ENCODE measurements at regions not wholly inside any gene's neighbourhood (a gene's known extent, or its start where the extent isn't known, plus 50 kb on each side); places are given as distances from the start of the nearest gene placed in this dataset.

GRCh38 chr4:136342666-136343065 lies 1189.6 kb downstream of the PCDH18 start:
- no peak for TF ChIP-seq MAZ (IDR thresholded peaks at IDR 0.05; ENCODE audit: borderline replicate concordance, low read depth, low read length)
- TF ChIP-seq, protein P1, sequence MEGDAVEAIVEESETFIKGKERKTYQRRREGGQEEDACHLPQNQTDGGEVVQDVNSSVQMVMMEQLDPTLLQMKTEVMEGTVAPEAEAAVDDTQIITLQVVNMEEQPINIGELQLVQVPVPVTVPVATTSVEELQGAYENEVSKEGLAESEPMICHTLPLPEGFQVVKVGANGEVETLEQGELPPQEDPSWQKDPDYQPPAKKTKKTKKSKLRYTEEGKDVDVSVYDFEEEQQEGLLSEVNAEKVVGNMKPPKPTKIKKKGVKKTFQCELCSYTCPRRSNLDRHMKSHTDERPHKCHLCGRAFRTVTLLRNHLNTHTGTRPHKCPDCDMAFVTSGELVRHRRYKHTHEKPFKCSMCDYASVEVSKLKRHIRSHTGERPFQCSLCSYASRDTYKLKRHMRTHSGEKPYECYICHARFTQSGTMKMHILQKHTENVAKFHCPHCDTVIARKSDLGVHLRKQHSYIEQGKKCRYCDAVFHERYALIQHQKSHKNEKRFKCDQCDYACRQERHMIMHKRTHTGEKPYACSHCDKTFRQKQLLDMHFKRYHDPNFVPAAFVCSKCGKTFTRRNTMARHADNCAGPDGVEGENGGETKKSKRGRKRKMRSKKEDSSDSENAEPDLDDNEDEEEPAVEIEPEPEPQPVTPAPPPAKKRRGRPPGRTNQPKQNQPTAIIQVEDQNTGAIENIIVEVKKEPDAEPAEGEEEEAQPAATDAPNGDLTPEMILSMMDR (conservative IDR thresholded peaks at IDR 0.05; ENCODE audit: low read depth, low read length): no peak
- TF ChIP-seq RFX5 (IDR thresholded peaks at IDR 0.05; ENCODE audit: low read depth, low read length): no peak
- TF ChIP-seq NFE2L2 (IDR thresholded peaks at IDR 0.05; ENCODE audit: low read depth, low read length): no peak
- no peak for TF ChIP-seq ELK1 (IDR thresholded peaks at IDR 0.05; ENCODE audit: borderline replicate concordance, low read depth, low read length)
- TF ChIP-seq, protein P2, sequence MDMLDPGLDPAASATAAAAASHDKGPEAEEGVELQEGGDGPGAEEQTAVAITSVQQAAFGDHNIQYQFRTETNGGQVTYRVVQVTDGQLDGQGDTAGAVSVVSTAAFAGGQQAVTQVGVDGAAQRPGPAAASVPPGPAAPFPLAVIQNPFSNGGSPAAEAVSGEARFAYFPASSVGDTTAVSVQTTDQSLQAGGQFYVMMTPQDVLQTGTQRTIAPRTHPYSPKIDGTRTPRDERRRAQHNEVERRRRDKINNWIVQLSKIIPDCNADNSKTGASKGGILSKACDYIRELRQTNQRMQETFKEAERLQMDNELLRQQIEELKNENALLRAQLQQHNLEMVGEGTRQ (IDR thresholded peaks at IDR 0.05; ENCODE audit: low read depth, low read length): no peak
- TF ChIP-seq POLR2A (IDR thresholded peaks at IDR 0.05; ENCODE audit: low read depth, low read length): no peak
- TF ChIP-seq CHD1 (IDR thresholded peaks at IDR 0.05; ENCODE audit: low read depth, low read length): no peak
- TF ChIP-seq BHLHE40 (IDR thresholded peaks at IDR 0.05; ENCODE audit: low read depth, low read length): no peak
- TF ChIP-seq CEBPB (IDR thresholded peaks at IDR 0.05; ENCODE audit: low read depth, low read length): no peak
- TF ChIP-seq SMC3 (IDR thresholded peaks at IDR 0.05; ENCODE audit: low read depth, low read length): no peak
- TF ChIP-seq RCOR1 (IDR thresholded peaks at IDR 0.05; ENCODE audit: insufficient replicate concordance, low read length): no peak
- TF ChIP-seq RAD21 (IDR thresholded peaks at IDR 0.05; ENCODE audit: low read length): no peak
- no peak for TF ChIP-seq MXI1 (IDR thresholded peaks at IDR 0.05; ENCODE audit: borderline replicate concordance, low read depth, low read length)
- no peak for TF ChIP-seq FOS (IDR thresholded peaks at IDR 0.05; ENCODE audit: low read depth, low read length)
- TF ChIP-seq MAFK (IDR thresholded peaks at IDR 0.05; ENCODE audit: low read depth, low read length): no peak
- no peaks in the 10 kb centered on the region for H3K27me3 ChIP-seq (ENCODE audit: control insufficient read depth, insufficient read depth, low read length)
- intact Hi-C loops (cut with micrococcal nuclease) (no loop called here), dilution Hi-C loops (cut with HindIII; ENCODE audit: low sequenced_read_pairs, unreplicated experiment) (no loop called here), in situ Hi-C loops (cut with MboI; ENCODE audit: low sequenced_read_pairs) (no loop called here)
- H3K4me2 ChIP-seq (ENCODE audit: low read depth, low read length): no peak overlapping the region
- no peak overlapping the region for H4K91ac ChIP-seq (ENCODE audit: insufficient read depth, low read depth, low read length)
- H3K9me1 ChIP-seq (ENCODE audit: insufficient read depth, low read length): no peaks in the 10 kb centered on the region
- H3K14ac ChIP-seq (replicated peaks; ENCODE audit: low read depth, low read length): no peak overlapping the region
- no peak overlapping the region for H4K5ac ChIP-seq (ENCODE audit: low read depth, low read length)
- H3K27ac ChIP-seq (ENCODE audit: insufficient read depth, low read length): no peak overlapping the region
- no peak overlapping the region for H3K23ac ChIP-seq (ENCODE audit: low read depth, low read length)
- no peak overlapping the region for H3K18ac ChIP-seq (ENCODE audit: low read depth, low read length)
- no TSS peak for BruUV-seq (replicated peaks)
- no peaks in the 10 kb centered on the region for H3K36me3 ChIP-seq (ENCODE audit: control insufficient read depth, insufficient read depth, low read length)
- no peak overlapping the region for H3K4me3 ChIP-seq (ENCODE audit: insufficient read depth, low read depth, low read length)
- no peak overlapping the region for H2AFZ ChIP-seq (replicated peaks; ENCODE audit: low read length, poor library complexity)
- H2BK5ac ChIP-seq (ENCODE audit: low read depth, low read length, poor library complexity, severe bottlenecking): no peak overlapping the region
- H4K20me1 ChIP-seq (ENCODE audit: insufficient read depth, low read length): no peaks in the 10 kb centered on the region
- H3K56ac ChIP-seq (ENCODE audit: extremely low read depth, insufficient read depth, low read length): no peak overlapping the region
- H2BK120ac ChIP-seq (ENCODE audit: low read depth, low read length): no peak overlapping the region
- ATAC-seq (ENCODE audit: low read depth) (no peak), DNase-seq (no peak)
- no peak overlapping the region for H2AK5ac ChIP-seq (ENCODE audit: low read depth, low read length)
- 67% methylated on average over 1 of the region's 3 CpGs; no CpG with 5 or more reads in 1 of the 2 experiments for WGBS, 2 experiments (ENCODE audit: extremely low coverage in 2 of 2, insufficient read length in 1 of 2)
- H4K8ac ChIP-seq (ENCODE audit: low read depth in 2 of 2, low read length in 2 of 2): no peak overlapping the region
- H2BK20ac ChIP-seq (ENCODE audit: low read depth, low read length): no peak overlapping the region
- CTCF ChIA-PET: no interaction called here
- H3K9ac ChIP-seq (ENCODE audit: low read depth, low read length): no peak overlapping the region
- H3K9me3 ChIP-seq (ENCODE audit: control insufficient read depth, insufficient read depth, low read length): peaks cover 2% of the 10 kb centered on the region; the same call in 1 of the 2 replicates
- no peaks in the 10 kb centered on the region for H3K4me1 ChIP-seq (ENCODE audit: control insufficient read depth, insufficient read depth, low read length)
- H2BK15ac ChIP-seq (ENCODE audit: low read depth, low read length): no peak overlapping the region
- no peak overlapping the region for H2AK9ac ChIP-seq (replicated peaks; ENCODE audit: low read depth, low read length, poor library complexity)
- POLR2A ChIA-PET (ENCODE audit: unreplicated experiment): no interaction called here
- no peaks in the 10 kb centered on the region for H3K79me1 ChIP-seq (ENCODE audit: low read depth in 1 of 2, low read length in 2 of 2)
- no peak overlapping the region for H3K4ac ChIP-seq (ENCODE audit: low read depth, low read length)

Measured in IMR-90 (cell line).